GM18951 (cell line): ENCODE measurements at regions not wholly inside any gene's neighbourhood (a gene's known extent, or its start where the extent isn't known, plus 50 kb on each side); places are given as distances from the start of the nearest gene placed in this dataset.

Experiments used
- POLR2A ChIP-seq: IDR thresholded peaks from 4 replicates; pipeline ENCODE4 v1.6.1; 2011; ENCODE audit warnings: mild to moderate bottlenecking; ENCODE audit not compliant: insufficient read length, insufficient read depth; ENCODE audit errors: extremely low read depth
- in situ Hi-C: fragments of 300-500 bp; cut with MboI; formaldehyde crosslinking; loops from one replicate; pipeline ENCODE4 v1.12.0; 2022; ENCODE audit warnings: low sequenced_read_pairs, mixed read lengths, inconsistent platforms; ENCODE audit not compliant: unreplicated experiment

DNA sequence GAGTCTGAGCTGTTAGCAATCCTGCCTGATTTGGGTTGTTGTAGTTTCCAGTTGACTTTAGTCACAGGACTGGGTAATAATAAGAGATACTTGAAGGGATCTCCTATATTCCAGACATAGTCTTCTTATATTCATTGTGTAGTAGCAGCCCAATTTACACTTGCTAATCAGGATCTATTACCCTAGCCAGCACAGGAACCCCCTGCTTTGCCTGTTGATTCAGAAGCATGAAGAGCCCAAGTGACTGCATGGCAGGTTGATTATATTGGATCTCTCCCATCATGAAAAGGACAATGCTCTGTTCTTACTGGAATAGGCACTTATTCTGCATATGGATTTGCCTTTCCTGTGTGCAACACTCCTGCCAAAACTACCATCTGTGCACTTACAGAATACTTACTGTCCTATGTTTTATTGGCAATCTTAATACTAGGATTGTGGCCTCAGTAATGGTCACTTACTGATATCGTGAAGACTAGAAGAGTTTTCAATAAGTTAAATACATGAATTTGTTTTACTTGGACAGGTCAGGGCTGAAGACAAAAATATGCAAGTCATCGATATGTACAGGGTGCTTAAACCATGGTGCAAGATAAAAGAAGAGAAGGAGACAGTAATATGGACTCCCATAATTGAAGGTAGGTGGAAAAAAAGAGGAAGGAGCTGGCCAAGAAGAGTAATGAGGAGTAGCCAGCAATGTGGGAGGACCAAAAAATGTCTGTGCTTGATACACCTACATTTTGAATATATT, 304.1 kb downstream of the MCTP2 start:
- in situ Hi-C loops, result no loop called here
- no peak for TF ChIP-seq POLR2A

DNA sequence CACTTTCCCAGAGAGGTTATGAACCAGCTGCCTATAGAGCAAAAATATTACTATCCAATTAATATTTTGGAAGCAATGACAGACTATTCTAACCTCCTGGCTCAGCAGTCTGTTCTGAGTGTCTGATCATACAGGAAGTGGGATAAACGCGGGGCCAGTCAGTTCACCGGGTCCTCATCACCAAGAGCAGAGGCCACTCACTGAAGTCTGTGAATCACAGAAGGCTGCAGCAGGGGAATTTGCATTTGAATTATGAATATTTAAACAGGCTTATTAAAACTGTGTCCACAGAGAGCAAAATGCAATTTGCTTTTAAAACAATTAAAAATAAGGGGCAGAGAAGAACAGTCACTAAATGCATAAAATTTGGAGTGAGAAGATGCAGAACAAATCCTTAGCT, 305.2 kb downstream of the MCTP2 start:
- in situ Hi-C loops, result no loop called here
- no peak for TF ChIP-seq POLR2A

GRCh38 chr15:94538280-94538679, 306.9 kb downstream of the MCTP2 start:
- no peak for TF ChIP-seq POLR2A
- in situ Hi-C loops, result no loop called here

- in situ Hi-C loops, result no loop called here
- TF ChIP-seq POLR2A, result no peak
Observed at GRCh38 chr15:94542391-94542790, 311.0 kb downstream of the MCTP2 start.

- in situ Hi-C loops, result no loop called here
- TF ChIP-seq POLR2A, result no peak
Observed at GRCh38 chr15:94546808-94547207, 315.4 kb downstream of the MCTP2 start.

DNA sequence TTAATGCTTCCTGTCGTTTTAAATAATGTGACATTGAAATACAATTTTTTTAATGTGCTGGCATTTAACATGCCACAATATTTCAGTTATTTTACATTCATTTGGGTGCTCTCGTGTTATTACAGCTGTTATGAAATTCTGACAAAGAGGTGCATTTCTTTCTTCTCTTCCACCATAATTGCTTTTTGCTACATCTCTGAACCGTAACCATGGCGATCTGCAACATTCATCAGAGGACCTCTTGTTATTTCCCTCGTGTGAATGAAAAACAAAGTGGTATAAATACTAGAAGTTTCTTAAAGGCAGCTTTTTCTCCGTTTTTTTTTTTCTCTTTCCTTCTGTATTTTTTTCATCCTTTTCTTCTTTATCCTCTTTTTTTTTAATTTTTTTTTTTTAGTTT, 316.4 kb downstream of the MCTP2 start:
- TF ChIP-seq POLR2A, result no peak
- in situ Hi-C loops, result no loop called here

DNA sequence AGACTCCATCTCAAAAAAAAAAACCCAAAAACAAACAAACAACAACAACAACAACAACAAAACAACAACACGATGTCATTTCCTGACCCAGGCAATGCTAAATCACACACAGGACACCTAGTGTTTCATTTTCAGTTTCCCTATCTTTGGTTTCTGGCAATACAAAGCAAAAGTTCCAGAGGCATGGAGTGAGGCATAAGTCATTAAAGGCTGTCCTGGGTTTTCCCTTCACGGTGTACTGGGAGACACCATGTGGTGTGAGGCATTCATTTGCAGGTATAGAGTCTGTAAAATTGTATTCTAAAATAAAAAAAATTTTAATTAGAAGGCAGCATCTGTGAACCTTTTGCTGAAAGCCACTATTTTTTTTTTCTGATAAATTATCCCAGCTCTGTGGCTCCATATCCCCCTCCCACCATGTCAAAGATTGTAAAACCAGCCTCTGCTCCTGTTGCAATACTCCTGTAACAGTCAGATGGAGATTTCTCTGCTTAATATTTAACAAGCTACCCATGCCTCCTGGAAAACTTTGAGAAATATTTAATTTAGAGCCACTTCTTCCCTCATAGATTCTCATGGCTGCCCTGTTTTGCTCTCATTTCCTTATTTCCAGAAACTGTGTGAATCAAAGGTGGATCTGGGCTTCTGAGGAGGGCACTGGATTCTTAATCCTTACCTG, 324.6 kb downstream of the MCTP2 start:
- in situ Hi-C loops, result no loop called here
- no peak for TF ChIP-seq POLR2A

GRCh38 chr15:94561036-94561689, 329.8 kb downstream of the MCTP2 start:
- TF ChIP-seq POLR2A, result no peak
- in situ Hi-C loops, result no loop called here

- in situ Hi-C loops, result no loop called here
- no peak for TF ChIP-seq POLR2A
Observed at GRCh38 chr15:94563456-94563855, 332.1 kb downstream of the MCTP2 start.

DNA sequence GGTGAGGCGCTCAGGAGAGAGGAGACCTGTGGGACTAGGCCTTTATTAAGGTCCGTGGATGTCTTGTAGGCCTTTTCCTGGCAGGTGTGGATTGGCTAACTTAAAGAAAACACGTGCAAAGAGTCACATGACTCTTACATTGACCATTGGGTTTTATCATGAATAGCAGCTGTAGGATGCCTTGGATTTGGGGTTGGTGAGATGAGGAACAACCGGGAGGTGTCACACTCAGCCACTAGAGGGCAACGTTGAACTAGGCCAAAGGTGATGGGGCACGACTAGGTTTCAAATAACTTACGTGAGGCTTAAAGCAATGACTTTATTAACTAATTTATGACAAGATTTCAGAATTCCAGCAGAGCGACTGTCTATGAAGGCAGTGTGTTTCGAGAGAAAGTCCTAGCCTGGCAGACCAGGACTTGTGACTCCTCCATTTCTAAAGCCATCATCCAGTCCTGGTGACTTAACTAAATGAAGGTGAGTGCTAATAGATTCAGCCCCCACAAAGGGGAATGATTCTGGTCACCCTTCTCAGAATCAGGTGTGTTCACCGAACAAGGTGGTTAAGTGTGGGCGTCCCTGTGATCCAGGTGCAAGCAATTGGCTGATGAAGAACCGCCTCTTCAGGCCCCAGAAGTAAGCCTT, 345.6 kb downstream of the MCTP2 start:
- in situ Hi-C loops, result no loop called here
- TF ChIP-seq POLR2A, result no peak

DNA sequence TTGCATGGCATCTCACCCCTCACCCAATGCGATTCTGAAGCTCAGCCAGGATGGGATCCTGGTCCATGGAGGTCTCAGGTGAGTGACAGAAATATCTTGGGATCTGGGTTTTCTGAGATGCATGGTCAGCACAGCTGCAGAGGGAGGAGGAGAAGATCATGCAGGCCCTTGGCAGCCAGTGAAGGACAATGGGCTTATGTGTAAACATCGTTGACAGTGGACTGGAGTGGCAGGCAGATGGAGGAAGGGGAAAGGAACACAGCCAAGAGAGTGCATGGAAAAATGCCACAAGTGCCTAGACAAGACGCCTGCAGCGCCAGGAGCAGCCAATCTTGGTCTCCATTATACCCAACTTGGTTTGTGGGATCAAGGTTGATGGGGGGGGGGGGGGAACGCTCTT, 347.9 kb downstream of the MCTP2 start:
- in situ Hi-C loops, result no loop called here

DNA sequence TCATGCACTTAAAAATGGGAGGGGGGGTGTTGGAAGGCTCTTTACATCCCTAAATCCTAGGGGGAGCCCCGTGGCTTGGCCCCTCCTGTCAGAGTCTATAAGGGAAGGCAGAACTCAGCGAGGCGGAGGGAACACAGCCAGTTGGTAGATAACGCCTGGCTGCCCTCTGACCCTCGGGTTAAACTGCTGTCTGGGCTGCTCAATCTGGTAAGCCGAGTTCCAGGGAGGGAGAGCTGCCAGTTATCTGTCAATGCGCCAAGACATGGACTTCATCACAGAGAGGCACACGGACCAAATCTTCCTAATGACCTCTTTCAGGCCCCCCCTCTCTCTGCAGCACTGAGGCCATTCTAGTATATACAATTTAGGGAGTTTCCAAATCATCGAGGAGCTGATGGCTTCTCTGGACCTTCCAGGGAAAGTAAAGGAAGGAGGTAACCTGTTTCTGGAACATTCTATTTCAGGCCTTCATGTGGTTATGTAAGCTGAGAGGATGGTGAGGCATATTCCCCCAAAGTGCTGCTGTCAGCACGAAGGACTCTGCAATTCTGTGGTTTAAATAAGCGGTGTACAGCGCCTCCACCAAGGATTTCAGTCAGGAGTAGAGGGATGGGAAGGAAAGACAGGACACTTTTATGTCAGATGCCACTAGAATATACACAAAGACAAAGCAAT, 349.0 kb downstream of the MCTP2 start:
- no peak for TF ChIP-seq POLR2A
- in situ Hi-C loops, result no loop called here

More for the DNA sequence above, 347.9 kb downstream of the MCTP2 start:
- TF ChIP-seq POLR2A, result no peak

DNA sequence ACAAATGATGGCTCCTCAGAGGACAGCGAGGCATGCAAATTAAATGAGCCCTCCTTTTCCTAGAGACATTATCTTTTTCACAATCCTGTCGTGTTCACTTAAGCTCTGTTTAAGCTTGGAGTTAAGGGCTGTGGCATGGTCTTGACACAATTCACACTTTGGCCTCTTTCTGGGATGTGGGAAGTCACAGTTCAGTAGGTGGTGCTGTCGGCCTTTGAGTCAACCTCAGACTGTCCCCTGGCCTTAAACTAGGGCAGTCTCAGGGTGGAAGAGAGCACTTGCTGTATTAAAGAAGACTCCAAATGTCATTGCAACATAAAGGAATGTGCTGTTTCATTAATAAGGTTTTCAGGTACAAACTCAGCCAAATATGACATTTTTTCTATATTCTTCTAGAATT, 351.0 kb downstream of the MCTP2 start:
- no peak for TF ChIP-seq POLR2A
- in situ Hi-C loops, result no loop called here
